Peyer's patch (tissue), 4 donors: ENCODE measurements at regions not wholly inside any gene's neighbourhood (a gene's known extent, or its start where the extent isn't known, plus 50 kb on each side); places are given as distances from the start of the nearest gene placed in this dataset.

Experiments used
- DNase-seq, 3 donors: peaks; one replicate each; pipeline ENCODE4 v3.0.0-alpha.2; 2017 to 2019
- H3K27ac ChIP-seq, 4 donors: fragments of 200-600 bp; sonication (generic); one replicate each; pipeline ENCODE4 v1.5.1; 2016 to 2019
- H3K27me3 ChIP-seq, 2 donors: fragments of 200-600 bp; sonication (generic); one replicate each; pipeline ENCODE4 v1.5.1; 2019
- H3K36me3 ChIP-seq, 3 donors: fragments of 200-600 bp; sonication (generic); one replicate each; pipeline ENCODE4 v1.5.1; 2016 to 2019
- H3K4me1 ChIP-seq, 4 donors: fragments of 200-600 bp; sonication (generic); one replicate each; pipeline ENCODE4 v1.5.1; 2016 to 2019
- H3K4me3 ChIP-seq, 4 donors: fragments of 200-600 bp; sonication (generic); 1 replicate in 3 of 4; 2 replicates in 1 of 4; pipeline ENCODE4 v1.5.1; 2016 to 2019; ENCODE audit warnings: mild to moderate bottlenecking in 1 of 4
- H3K9me3 ChIP-seq, 4 donors: fragments of 200-600 bp; sonication (generic); one replicate each; pipeline ENCODE4 v1.5.1; 2016 to 2019; ENCODE audit warnings: mild to moderate bottlenecking in 1 of 4
- CTCF ChIP-seq, 6 experiments: fragments of 450-650 bp in 4 of 6; fragments of 200-600 bp in 2 of 6; sonication (generic) in 1 of 6; IDR thresholded peaks; one replicate each; pipeline ENCODE4 v1.5.1; 2017 to 2019; ENCODE audit warnings: antibody characterized with exemption in 6 of 6, mild to moderate bottlenecking in 3 of 6, moderate library complexity in 1 of 6
- POLR2A ChIP-seq, 2 donors: fragments of 450-650 bp; IDR thresholded peaks; one replicate each; pipeline ENCODE4 v1.5.1; 2017; ENCODE audit warnings: antibody characterized with exemption in 2 of 2, mild to moderate bottlenecking in 2 of 2, moderate library complexity in 2 of 2

- Histone ChIP-seq H3K9me3 (no peaks in the 10 kb centered on the region), H3K36me3 (no peaks in the 10 kb centered on the region), H3K4me3 (no peak overlapping the region), H3K27ac (no peak overlapping the region), H3K27me3 (no peaks in the 10 kb centered on the region), H3K4me1 (no peaks in the 10 kb centered on the region)
- DNase-seq = no peak
- TF ChIP-seq POLR2A (IDR thresholded peaks at IDR 0.05) (no peak), CTCF (IDR thresholded peaks at IDR 0.05) (no peak)
These were observed 1898.1 kb upstream of the NUDT12 start for GRCh38 chr5:105460721-105461120.

- DNase-seq = no peak
- H3K4me1 ChIP-seq = no peaks in the 10 kb centered on the region
- H3K9me3 ChIP-seq = no peaks in the 10 kb centered on the region
- H3K4me3 ChIP-seq = no peak overlapping the region
- H3K27ac ChIP-seq = no peak overlapping the region
- TF ChIP-seq CTCF (IDR thresholded peaks at IDR 0.05) (no peak), POLR2A (IDR thresholded peaks at IDR 0.05) (no peak)
- H3K27me3 ChIP-seq = no peaks in the 10 kb centered on the region
- H3K36me3 ChIP-seq = no peaks in the 10 kb centered on the region
These were observed 1890.7 kb upstream of the NUDT12 start for GRCh38 chr5:105453216-105453807.

GRCh38 chr5:105448271-105448670 is 1885.7 kb upstream of the NUDT12 start:
- no peak for TF ChIP-seq POLR2A (IDR thresholded peaks at IDR 0.05)
- TF ChIP-seq CTCF (IDR thresholded peaks at IDR 0.05) = no peak
- H3K27me3 ChIP-seq = no peaks in the 10 kb centered on the region

GRCh38 chr5:105430516-105430915 is 1867.9 kb upstream of the NUDT12 start:
- no peaks in the 10 kb centered on the region for H3K9me3 ChIP-seq
- no peak overlapping the region for H3K27ac ChIP-seq
- H3K4me1 ChIP-seq = no peaks in the 10 kb centered on the region
- no peaks in the 10 kb centered on the region for H3K36me3 ChIP-seq
- H3K27me3 ChIP-seq = no peaks in the 10 kb centered on the region
- no peak for TF ChIP-seq POLR2A (IDR thresholded peaks at IDR 0.05)
- TF ChIP-seq CTCF (IDR thresholded peaks at IDR 0.05) = no peak
- H3K4me3 ChIP-seq = no peak overlapping the region
- no peak for DNase-seq

More at GRCh38 chr5:105448271-105448670, 1885.7 kb upstream of the NUDT12 start:
- no peaks in the 10 kb centered on the region for H3K4me1 ChIP-seq
- H3K27ac ChIP-seq = no peak overlapping the region
- peaks cover 0 to 2% (median 0%) of the 10 kb centered on the region in 4 donors for H3K9me3 ChIP-seq
- no peak overlapping the region for H3K4me3 ChIP-seq
- H3K36me3 ChIP-seq = no peaks in the 10 kb centered on the region
- DNase-seq = no peak

- Histone ChIP-seq H3K27me3 (no peaks in the 10 kb centered on the region), H3K36me3 (no peaks in the 10 kb centered on the region), H3K4me1 (no peaks in the 10 kb centered on the region), H3K9me3 (no peaks in the 10 kb centered on the region), H3K27ac (no peak overlapping the region), H3K4me3 (no peak overlapping the region)
- TF ChIP-seq CTCF (IDR thresholded peaks at IDR 0.05) (no peak), POLR2A (IDR thresholded peaks at IDR 0.05) (no peak)
- DNase-seq = no peak
These were observed 1866.1 kb upstream of the NUDT12 start for GRCh38 chr5:105428451-105429380.
